ENCODE measurements at regions not wholly inside any gene's neighbourhood (a gene's known extent, or its start where the extent isn't known, plus 50 kb on each side); places are given as distances from the start of the nearest gene placed in this dataset.

- no peaks in the 10 kb centered on the region for H3K36me3 ChIP-seq (ENCODE audit: control insufficient read depth, insufficient read depth, low read length)
- no peak overlapping the region for H3K4me3 ChIP-seq (ENCODE audit: extremely low read depth, insufficient read depth, low read length, poor library complexity, severe bottlenecking)
- H3K9me3 ChIP-seq (ENCODE audit: control insufficient read depth, low read length): peaks cover 3% of the 10 kb centered on the region
- WGBS, 2 experiments (ENCODE audit: insufficient coverage in 2 of 2): 69% methylated on average over 2 of the region's 3 CpGs; no CpG with 5 or more reads in 1 of the 2 experiments
- H3K4me1 ChIP-seq (ENCODE audit: control insufficient read depth, insufficient read depth, low read length, poor library complexity, severe bottlenecking): peaks cover 12% of the 10 kb centered on the region
- H3K27ac ChIP-seq (ENCODE audit: low read depth, low read length, severe bottlenecking): no peak overlapping the region
These were observed 231.0 kb upstream of the TLE3 start for GRCh38 chr15:70328679-70329115.

GRCh38 chr15:70327856-70328678 lies 230.3 kb upstream of the TLE3 start:
- Histone ChIP-seq H3K4me1 (ENCODE audit: control insufficient read depth, insufficient read depth, low read length, poor library complexity, severe bottlenecking) (peaks cover 19% of the 10 kb centered on the region), H3K9me3 (ENCODE audit: control insufficient read depth, low read length) (peaks cover 3% of the 10 kb centered on the region), H3K4me3 (ENCODE audit: extremely low read depth, insufficient read depth, low read length, poor library complexity, severe bottlenecking) (no peak overlapping the region), H3K36me3 (ENCODE audit: control insufficient read depth, insufficient read depth, low read length) (no peaks in the 10 kb centered on the region), H3K27ac (ENCODE audit: low read depth, low read length, severe bottlenecking) (peak overlapping the region; percentile 39)
- 90 to 92% methylated on average over 4 to 5 of the region's 8 CpGs for WGBS, 2 experiments (ENCODE audit: insufficient coverage in 2 of 2)

GRCh38 chr15:70327328-70327855 lies 229.7 kb upstream of the TLE3 start:
- no peak overlapping the region for H3K4me3 ChIP-seq (ENCODE audit: extremely low read depth, insufficient read depth, low read length, poor library complexity, severe bottlenecking)
- peaks cover 3% of the 10 kb centered on the region for H3K9me3 ChIP-seq (ENCODE audit: control insufficient read depth, low read length)
- H3K27ac ChIP-seq (ENCODE audit: low read depth, low read length, severe bottlenecking): no peak overlapping the region
- no peaks in the 10 kb centered on the region for H3K36me3 ChIP-seq (ENCODE audit: control insufficient read depth, insufficient read depth, low read length)
- 97 to 100% methylated on average over 2 of the region's 3 CpGs for WGBS, 2 experiments (ENCODE audit: insufficient coverage in 2 of 2)
- peaks cover 22% of the 10 kb centered on the region for H3K4me1 ChIP-seq (ENCODE audit: control insufficient read depth, insufficient read depth, low read length, poor library complexity, severe bottlenecking)

GRCh38 chr15:70324001-70324974 lies 226.6 kb upstream of the TLE3 start:
- WGBS, 2 experiments (ENCODE audit: insufficient coverage in 2 of 2): 90 to 91% methylated on average over 8 to 10 of the region's 15 CpGs
- no peak overlapping the region for H3K27ac ChIP-seq (ENCODE audit: low read depth, low read length, severe bottlenecking)
- H3K4me3 ChIP-seq (ENCODE audit: extremely low read depth, insufficient read depth, low read length, poor library complexity, severe bottlenecking): no peak overlapping the region
- no peaks in the 10 kb centered on the region for H3K9me3 ChIP-seq (ENCODE audit: control insufficient read depth, low read length)
- no peaks in the 10 kb centered on the region for H3K36me3 ChIP-seq (ENCODE audit: control insufficient read depth, insufficient read depth, low read length)
- peaks cover 24% of the 10 kb centered on the region for H3K4me1 ChIP-seq (ENCODE audit: control insufficient read depth, insufficient read depth, low read length, poor library complexity, severe bottlenecking)

- H3K4me1 ChIP-seq (ENCODE audit: control insufficient read depth, insufficient read depth, low read length, poor library complexity, severe bottlenecking): peaks cover 34% of the 10 kb centered on the region
- no peaks in the 10 kb centered on the region for H3K36me3 ChIP-seq (ENCODE audit: control insufficient read depth, insufficient read depth, low read length)
- WGBS, 2 experiments (ENCODE audit: insufficient coverage in 2 of 2): 80 to 88% methylated on average over 6 to 9 of the region's 11 CpGs
- no peak overlapping the region for H3K4me3 ChIP-seq (ENCODE audit: extremely low read depth, insufficient read depth, low read length, poor library complexity, severe bottlenecking)
- no peak overlapping the region for H3K27ac ChIP-seq (ENCODE audit: low read depth, low read length, severe bottlenecking)
- no peaks in the 10 kb centered on the region for H3K9me3 ChIP-seq (ENCODE audit: control insufficient read depth, low read length)
These were observed 225.6 kb upstream of the TLE3 start for GRCh38 chr15:70323111-70323851.

GRCh38 chr15:70322051-70322668 lies 224.4 kb upstream of the TLE3 start:
- Histone ChIP-seq H3K9me3 (ENCODE audit: control insufficient read depth, low read length) (no peaks in the 10 kb centered on the region), H3K36me3 (ENCODE audit: control insufficient read depth, insufficient read depth, low read length) (no peaks in the 10 kb centered on the region), H3K27ac (ENCODE audit: low read depth, low read length, severe bottlenecking) (no peak overlapping the region), H3K4me3 (ENCODE audit: extremely low read depth, insufficient read depth, low read length, poor library complexity, severe bottlenecking) (no peak overlapping the region), H3K4me1 (ENCODE audit: control insufficient read depth, insufficient read depth, low read length, poor library complexity, severe bottlenecking) (peaks cover 27% of the 10 kb centered on the region)
- 91 to 96% methylated on average over 4 of the region's 6 CpGs for WGBS, 2 experiments (ENCODE audit: insufficient coverage in 2 of 2)

- H3K27ac ChIP-seq (ENCODE audit: low read depth, low read length, severe bottlenecking): no peak overlapping the region
- H3K4me1 ChIP-seq (ENCODE audit: control insufficient read depth, insufficient read depth, low read length, poor library complexity, severe bottlenecking): peaks cover 26% of the 10 kb centered on the region
- WGBS, 2 experiments (ENCODE audit: insufficient coverage in 2 of 2): 86 to 100% methylated on average over 2 to 3 of the region's 4 CpGs
These were observed 223.6 kb upstream of the TLE3 start for GRCh38 chr15:70321172-70321819.

GRCh38 chr15:70320482-70320881 lies 222.8 kb upstream of the TLE3 start:
- H3K4me3 ChIP-seq (ENCODE audit: extremely low read depth, insufficient read depth, low read length, poor library complexity, severe bottlenecking): no peak overlapping the region
- H3K36me3 ChIP-seq (ENCODE audit: control insufficient read depth, insufficient read depth, low read length): no peaks in the 10 kb centered on the region
- H3K27ac ChIP-seq (ENCODE audit: low read depth, low read length, severe bottlenecking): no peak overlapping the region
- WGBS, 2 experiments (ENCODE audit: insufficient coverage in 2 of 2): 100% methylated on average over 2 of the region's 2 CpGs; no CpG with 5 or more reads in 1 of the 2 experiments
- no peaks in the 10 kb centered on the region for H3K9me3 ChIP-seq (ENCODE audit: control insufficient read depth, low read length)
- peaks cover 26% of the 10 kb centered on the region for H3K4me1 ChIP-seq (ENCODE audit: control insufficient read depth, insufficient read depth, low read length, poor library complexity, severe bottlenecking)

More at GRCh38 chr15:70321172-70321819, 223.6 kb upstream of the TLE3 start:
- Histone ChIP-seq H3K9me3 (ENCODE audit: control insufficient read depth, low read length) (no peaks in the 10 kb centered on the region), H3K36me3 (ENCODE audit: control insufficient read depth, insufficient read depth, low read length) (no peaks in the 10 kb centered on the region), H3K4me3 (ENCODE audit: extremely low read depth, insufficient read depth, low read length, poor library complexity, severe bottlenecking) (no peak overlapping the region)

- Histone ChIP-seq H3K36me3 (ENCODE audit: control insufficient read depth, insufficient read depth, low read length) (no peaks in the 10 kb centered on the region), H3K27ac (ENCODE audit: low read depth, low read length, severe bottlenecking) (no peak overlapping the region), H3K9me3 (ENCODE audit: control insufficient read depth, low read length) (no peaks in the 10 kb centered on the region), H3K4me1 (ENCODE audit: control insufficient read depth, insufficient read depth, low read length, poor library complexity, severe bottlenecking) (peaks cover 26% of the 10 kb centered on the region), H3K4me3 (ENCODE audit: extremely low read depth, insufficient read depth, low read length, poor library complexity, severe bottlenecking) (no peak overlapping the region)
- WGBS, 2 experiments (ENCODE audit: insufficient coverage in 2 of 2): 80 to 100% methylated on average over 1 to 2 of the region's 3 CpGs
These were observed 222.4 kb upstream of the TLE3 start for GRCh38 chr15:70320077-70320476.

Measured in mesodermal cell (in vitro differentiated cells).